A673 (cell line): ENCODE measurements at regions not wholly inside any gene's neighbourhood (a gene's known extent, or its start where the extent isn't known, plus 50 kb on each side); places are given as distances from the start of the nearest gene placed in this dataset.

Experiments
- BruUV-seq: library from RNA; stranded (reverse); fragments of 400-500 nt; replicated peaks from 2 replicates; lab custom pipeline; 2021; lab: Mats Ljungman, UMichigan
- CTCF ChIA-PET: fragments of 300-600 bp; sonication (Branson Sonifier 250); formaldehyde crosslinking; loops from one replicate; lab custom pipeline; 2022; ENCODE audit warnings: antibody characterized with exemption; lab: Charles Lee
- POLR2A ChIA-PET: fragments of 300-600 bp; sonication (Branson Sonifier 250); formaldehyde crosslinking; loops from one replicate; lab custom pipeline; 2022; ENCODE audit warnings: antibody characterized with exemption; ENCODE audit not compliant: low non-redundant PET; lab: Charles Lee
- DNase-seq: peaks from one replicate; pipeline ENCODE4 v3.0.0-alpha.2; 2015; ENCODE audit warnings: low spot score
- H3K27ac ChIP-seq: fragments of 200-600 bp; sonication (generic); 2 replicates; pipeline ENCODE4 v1.5.1; 2016; ENCODE audit warnings: mixed run types, low read depth, mild to moderate bottlenecking, mixed read lengths, antibody characterized with exemption, low read length; ENCODE audit not compliant: poor library complexity, severe bottlenecking
- H3K27me3 ChIP-seq: fragments of 200-600 bp; sonication (generic); replicated peaks from 2 replicates; pipeline ENCODE4 v1.6.1; 2017; ENCODE audit warnings: mixed run types, low read depth, mild to moderate bottlenecking, mixed read lengths, antibody characterized with exemption, low read length; ENCODE audit not compliant: insufficient read depth, poor library complexity
- H3K36me3 ChIP-seq: fragments of 200-600 bp; sonication (generic); 2 replicates; pipeline ENCODE4 v1.6.1; 2016; ENCODE audit warnings: mixed run types, mild to moderate bottlenecking, mixed read lengths, antibody characterized with exemption, low read length; ENCODE audit not compliant: insufficient read depth, poor library complexity, severe bottlenecking
- H3K4me1 ChIP-seq: fragments of 200-600 bp; sonication (generic); 2 replicates; pipeline ENCODE4 v1.6.1; 2017; ENCODE audit warnings: mixed run types, mild to moderate bottlenecking, mixed read lengths, antibody characterized with exemption, low read length; ENCODE audit not compliant: insufficient read depth, poor library complexity, severe bottlenecking
- H3K4me3 ChIP-seq: fragments of 200-600 bp; sonication (generic); 2 replicates; pipeline ENCODE4 v1.5.1; 2016; ENCODE audit warnings: low read depth, mixed run types, mild to moderate bottlenecking, mixed read lengths, low read length; ENCODE audit not compliant: poor library complexity, severe bottlenecking
- H3K9me3 ChIP-seq: fragments of 200-600 bp; sonication (generic); 2 replicates; pipeline ENCODE4 v1.6.1; 2016; ENCODE audit warnings: mixed run types, low read depth, mild to moderate bottlenecking, mixed read lengths, antibody characterized with exemption, low read length; ENCODE audit not compliant: poor library complexity, severe bottlenecking
- CTCF ChIP-seq: fragments of 300-800, 200-600 bp; sonication (generic); conservative IDR thresholded peaks from 2 replicates; pipeline ENCODE4 v1.5.1; 2017; ENCODE audit warnings: low read depth, mild to moderate bottlenecking, antibody characterized with exemption, low read length, moderate library complexity, mixed read lengths
- EZH2 ChIP-seq: fragments of 200-600 bp; sonication (generic); IDR thresholded peaks from 2 replicates; pipeline ENCODE4 v1.6.1; 2017; ENCODE audit warnings: borderline replicate concordance, low read depth, mild to moderate bottlenecking, mixed read lengths, antibody characterized with exemption, low read length; ENCODE audit not compliant: poor library complexity, severe bottlenecking
- intact Hi-C: fragments of 100-400 bp; cut with micrococcal nuclease; formaldehyde crosslinking; loops from one replicate; pipeline ENCODE4 v1.10.0; 2022; ENCODE audit not compliant: unreplicated experiment

- Histone ChIP-seq H3K4me3 (no peak overlapping the region), H3K36me3 (no peaks in the 10 kb centered on the region), H3K27me3 (no peaks in the 10 kb centered on the region), H3K4me1 (no peaks in the 10 kb centered on the region), H3K27ac (no peak overlapping the region), H3K9me3 (no peaks in the 10 kb centered on the region)
- POLR2A ChIA-PET: no interaction called here
- CTCF ChIA-PET: no interaction called here
- intact Hi-C loops: no loop called here
- TF ChIP-seq CTCF (no peak), EZH2 (no peak)
- no peak for DNase-seq
- BruUV-seq: no TSS peak
Observed at GRCh38 chr3:191528589-191528988, 67.6 kb downstream of the PYDC2 start.

GRCh38 chr3:191529992-191530391, 69.0 kb downstream of the PYDC2 start:
- H3K4me3 ChIP-seq: no peak overlapping the region
- POLR2A ChIA-PET: no interaction called here
- intact Hi-C loops: no loop called here
- no peaks in the 10 kb centered on the region for H3K36me3 ChIP-seq
- H3K27ac ChIP-seq: no peak overlapping the region
- no peaks in the 10 kb centered on the region for H3K4me1 ChIP-seq
- no peaks in the 10 kb centered on the region for H3K27me3 ChIP-seq
- CTCF ChIA-PET: no interaction called here
- TF ChIP-seq CTCF (no peak), EZH2 (no peak)
- BruUV-seq: no TSS peak
- H3K9me3 ChIP-seq: no peaks in the 10 kb centered on the region
- DNase-seq: no peak

DNA sequence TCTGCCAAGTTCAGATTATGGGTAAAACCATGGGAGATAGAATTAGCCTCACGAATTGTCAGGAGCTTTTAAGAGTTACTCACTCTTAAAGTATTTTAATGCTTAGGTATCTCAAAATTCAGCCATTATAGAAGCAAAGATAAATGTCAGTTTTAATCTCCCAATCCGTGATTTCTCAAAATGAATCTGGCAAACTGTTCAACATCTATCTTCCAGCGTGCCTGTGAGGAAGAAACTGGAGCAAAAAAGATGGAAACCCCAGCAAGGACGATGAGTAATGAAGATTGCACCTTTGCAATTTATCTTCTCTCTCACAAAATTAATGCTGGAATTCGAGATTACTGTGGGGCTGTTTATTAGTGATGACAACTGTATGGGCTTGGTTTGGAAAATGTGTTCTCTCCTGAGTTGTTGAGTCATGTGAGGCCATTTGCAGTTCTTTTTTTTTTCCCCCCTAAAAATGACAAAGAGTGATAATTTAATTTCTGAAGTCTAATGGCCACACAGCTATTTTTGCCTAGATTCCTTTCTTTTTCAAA, 70.5 kb downstream of the PYDC2 start:
- TF ChIP-seq CTCF: no peak
- TF ChIP-seq EZH2: no peak
- CTCF ChIA-PET: interaction anchor here (0.6 kb wide), 1 partner anchor 565 kb away, joined by 14 read pairs; no protein-coding TSS in a partner anchor

More for the DNA sequence above, 70.5 kb downstream of the PYDC2 start:
- no TSS peak for BruUV-seq
- Histone ChIP-seq H3K36me3 (no peaks in the 10 kb centered on the region), H3K9me3 (no peaks in the 10 kb centered on the region), H3K4me3 (no peak overlapping the region), H3K27ac (no peak overlapping the region), H3K27me3 (no peaks in the 10 kb centered on the region), H3K4me1 (no peaks in the 10 kb centered on the region)
- no peak for DNase-seq
- POLR2A ChIA-PET: no interaction called here
- intact Hi-C loops: no loop called here
